GM18520 (cell line): ENCODE measurements at regions not wholly inside any gene's neighbourhood (a gene's known extent, or its start where the extent isn't known, plus 50 kb on each side); places are given as distances from the start of the nearest gene placed in this dataset.
"Not testable (repeated sequence)": the region's sequence is repeated elsewhere in the genome, so short reads cannot be mapped to it uniquely, and the experiment has no call there.

ENCODE experiments used
- ATAC-seq: cut with Tn5 transposase; IDR thresholded peaks from one replicate; pipeline ENCODE4 v1.9.1; 2021; ENCODE audit not compliant: unreplicated experiment

- ATAC-seq: no peak
These were observed 90.3 kb upstream of the RANBP6 start for GRCh38 chr9:6105738-6106137.

- not testable (repeated sequence) for ATAC-seq
These were observed 89.0 kb upstream of the RANBP6 start for GRCh38 chr9:6104406-6104805.

DNA sequence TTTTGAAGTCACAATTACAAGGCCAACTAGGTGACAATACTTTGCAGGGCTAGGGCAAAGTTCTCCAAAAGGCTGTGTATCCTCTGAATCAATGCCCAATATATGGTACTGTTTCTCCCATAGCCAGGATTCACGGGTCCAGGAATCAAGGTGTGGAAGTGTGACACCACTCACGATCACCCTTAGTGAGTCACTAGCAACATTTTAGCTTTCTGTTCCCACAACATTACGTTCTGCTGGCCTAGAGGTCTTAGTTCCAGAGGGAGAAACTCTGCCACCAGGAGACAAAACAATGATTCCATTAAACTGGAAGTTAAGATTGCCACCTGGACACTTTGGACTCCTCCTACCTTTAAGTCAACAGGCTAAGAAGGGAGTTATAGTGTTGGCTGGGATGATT is 88.5 kb upstream of the RANBP6 start:
- ATAC-seq: not testable (repeated sequence)

GRCh38 chr9:6102336-6102987 is 87.0 kb upstream of the RANBP6 start:
- not testable (repeated sequence) for ATAC-seq

GRCh38 chr9:6101725-6102124 is 86.3 kb upstream of the RANBP6 start:
- ATAC-seq: not testable (repeated sequence)

GRCh38 chr9:6099346-6099745 is 83.9 kb upstream of the RANBP6 start:
- not testable (repeated sequence) for ATAC-seq

GRCh38 chr9:6098431-6098830 is 83.0 kb upstream of the RANBP6 start:
- no peak for ATAC-seq

DNA sequence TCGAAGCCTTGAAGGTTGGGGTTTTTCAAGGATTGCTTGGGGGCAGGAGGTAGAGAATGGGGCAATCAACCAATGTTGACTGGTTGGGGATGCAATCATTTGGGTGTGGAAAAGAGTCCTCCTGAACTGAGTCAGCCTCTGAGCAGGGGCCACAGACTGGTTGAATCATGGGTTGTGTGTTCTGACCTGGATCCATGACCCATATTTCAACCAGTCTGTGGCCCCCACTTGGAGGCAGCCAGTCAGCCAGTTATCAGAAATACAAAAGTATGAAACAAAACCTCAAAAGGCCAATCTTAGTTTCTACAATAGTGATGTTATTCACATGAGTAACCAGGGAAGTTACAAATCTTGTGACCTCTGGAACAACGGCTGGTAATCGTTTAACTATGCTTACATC is 81.4 kb upstream of the RANBP6 start:
- no peak for ATAC-seq

DNA sequence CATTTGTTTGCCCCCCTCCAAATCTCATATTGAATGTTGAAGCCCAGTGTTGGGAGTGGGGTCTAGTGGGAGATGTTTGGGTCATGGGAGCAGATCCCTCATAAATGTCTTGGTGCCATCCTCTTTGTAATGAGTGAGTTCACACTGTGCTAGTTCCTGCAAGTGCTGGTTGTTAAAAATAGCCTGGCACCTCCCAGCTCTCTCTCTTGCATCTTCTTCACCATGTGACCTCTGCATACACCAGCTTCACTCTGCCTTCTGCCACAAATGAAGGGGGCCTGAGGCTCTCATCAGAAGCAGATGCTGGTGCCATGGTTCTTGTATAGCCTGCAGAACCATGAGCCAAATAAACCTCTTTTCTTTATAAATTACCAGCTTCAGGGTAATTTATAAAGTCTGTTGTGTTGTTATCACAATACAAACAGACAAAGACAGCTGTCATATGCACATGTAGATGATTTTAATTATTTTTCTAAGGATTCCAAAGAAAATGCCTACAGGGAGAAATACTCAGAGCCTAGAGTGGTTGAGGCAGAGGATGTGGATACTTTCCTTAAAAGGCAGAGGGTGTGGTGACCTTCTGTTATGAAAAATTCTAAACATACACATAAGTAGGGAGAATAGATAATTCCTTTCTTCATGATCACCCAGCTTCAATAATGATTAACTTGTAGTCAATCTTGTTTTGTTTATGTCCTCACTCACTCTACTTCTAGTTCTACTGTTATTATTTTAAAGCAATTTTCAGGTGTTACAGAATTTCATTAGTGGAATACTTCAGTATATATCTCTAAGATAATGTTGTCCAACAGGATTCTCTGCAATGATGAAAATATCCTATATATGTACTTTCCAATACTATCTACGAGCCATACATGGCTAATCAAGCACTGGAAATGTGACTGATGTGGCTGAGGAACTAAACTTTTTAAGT is 75.1 kb upstream of the RANBP6 start:
- ATAC-seq: no peak

GRCh38 chr9:6089300-6089699 is 73.9 kb upstream of the RANBP6 start:
- no peak for ATAC-seq

GRCh38 chr9:6086006-6086655 is 70.7 kb upstream of the RANBP6 start:
- no peak for ATAC-seq

DNA sequence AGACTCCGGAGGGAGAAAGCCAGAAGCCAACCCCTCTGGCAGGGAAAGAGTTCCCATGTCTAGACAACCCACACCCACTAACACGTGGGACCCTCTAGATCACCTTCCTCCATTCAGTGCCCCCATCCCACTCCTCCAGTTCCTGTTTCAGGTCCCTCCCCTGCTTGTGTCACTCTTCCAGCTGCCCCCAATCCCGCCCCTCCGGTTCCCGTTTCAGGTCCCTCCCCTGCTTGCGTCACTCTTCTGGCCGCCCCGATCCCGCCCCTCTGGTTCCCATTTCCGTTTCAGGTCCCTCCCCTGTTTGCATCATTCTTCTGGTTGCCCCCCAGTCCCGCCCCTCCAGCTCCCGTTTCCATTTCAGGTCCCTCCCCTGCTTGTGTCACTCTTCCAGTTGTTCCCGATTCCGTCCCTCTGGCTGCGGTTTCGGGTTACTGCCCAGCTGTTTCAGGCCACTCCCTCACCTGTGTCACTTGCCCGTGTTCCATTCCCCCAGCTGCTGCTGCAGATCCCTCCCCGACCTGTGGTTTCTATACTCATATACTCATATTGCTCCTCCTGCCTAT is 64.8 kb upstream of the RANBP6 start:
- peak; percentile 41 for ATAC-seq

DNA sequence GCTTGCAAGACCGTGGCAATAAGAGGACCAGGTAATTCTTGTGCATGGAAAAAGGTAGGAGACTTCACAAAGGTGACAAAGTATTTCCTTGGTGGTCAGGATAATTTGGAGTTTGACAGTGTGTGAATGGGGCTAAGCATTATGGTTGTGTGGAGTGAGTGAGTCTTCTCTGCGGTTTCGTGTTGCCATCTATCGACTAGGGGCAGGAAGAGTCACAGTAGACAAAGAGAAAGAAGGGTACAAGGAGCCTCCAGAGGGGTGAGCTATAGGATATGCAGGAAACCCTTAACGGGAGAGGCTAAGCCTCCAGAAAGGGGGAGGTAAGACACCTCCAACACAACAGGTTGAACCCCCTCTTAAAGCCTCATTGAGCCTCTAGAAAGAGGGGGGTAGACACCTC is 64.0 kb upstream of the RANBP6 start:
- no peak for ATAC-seq

- no peak for ATAC-seq
These were observed 63.1 kb upstream of the RANBP6 start for GRCh38 chr9:6078382-6079105.

DNA sequence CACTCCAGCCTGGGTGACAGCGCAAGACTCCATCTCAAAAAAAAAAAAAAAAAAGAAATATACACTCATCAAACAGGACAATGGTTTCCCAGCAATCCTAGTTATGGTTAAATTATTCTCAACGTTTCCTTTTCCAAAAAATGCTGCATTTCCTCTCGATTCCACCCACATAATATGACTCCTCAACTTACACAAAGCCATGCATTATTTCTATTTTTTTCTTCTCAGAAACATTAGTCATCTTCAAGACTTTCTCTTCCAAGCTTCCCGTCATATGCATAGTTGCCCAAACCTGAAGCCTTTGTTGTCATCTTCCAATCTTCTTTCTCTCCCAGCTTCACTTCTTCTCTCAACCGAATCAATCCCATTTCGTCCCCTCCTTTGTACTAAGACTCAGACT is 61.4 kb upstream of the RANBP6 start:
- no peak for ATAC-seq

DNA sequence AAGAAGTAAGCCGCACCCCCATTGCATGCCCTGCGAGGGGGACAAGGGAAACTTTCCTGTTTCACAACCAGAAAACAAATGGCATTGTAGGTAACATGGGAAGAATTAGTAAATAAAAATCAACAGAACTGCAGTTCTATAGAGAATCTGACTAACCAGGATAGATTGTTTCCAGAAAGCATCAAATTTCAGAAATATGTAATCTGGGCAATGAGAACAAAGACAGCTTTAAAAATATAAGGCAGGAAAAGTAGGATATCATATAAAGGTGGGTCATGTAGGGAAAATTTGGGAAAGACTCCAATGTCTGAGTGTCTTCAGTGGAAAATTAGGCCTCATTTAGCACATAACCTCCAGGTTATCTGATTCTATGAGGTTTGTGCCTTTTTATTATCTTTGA is 58.3 kb upstream of the RANBP6 start:
- ATAC-seq: no peak

DNA sequence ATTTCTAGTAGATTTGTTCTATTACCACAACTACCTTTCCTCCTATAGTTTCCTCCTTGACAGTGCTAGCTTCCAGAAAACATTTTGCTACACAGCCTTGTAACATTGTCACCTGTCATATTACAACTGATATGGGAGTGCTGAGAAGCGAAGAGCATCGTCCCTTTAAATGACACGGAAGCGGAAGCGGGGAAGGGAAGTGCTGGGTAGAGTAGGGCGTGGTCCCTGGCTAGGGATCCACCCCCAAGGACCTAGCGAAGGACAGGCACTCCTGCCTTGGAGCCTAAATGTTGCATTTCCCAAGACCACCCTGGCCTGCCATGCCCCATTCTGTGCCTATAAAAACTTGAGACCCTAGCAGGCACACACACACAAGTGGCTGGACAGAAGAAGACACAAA is 57.4 kb upstream of the RANBP6 start:
- ATAC-seq: no peak

DNA sequence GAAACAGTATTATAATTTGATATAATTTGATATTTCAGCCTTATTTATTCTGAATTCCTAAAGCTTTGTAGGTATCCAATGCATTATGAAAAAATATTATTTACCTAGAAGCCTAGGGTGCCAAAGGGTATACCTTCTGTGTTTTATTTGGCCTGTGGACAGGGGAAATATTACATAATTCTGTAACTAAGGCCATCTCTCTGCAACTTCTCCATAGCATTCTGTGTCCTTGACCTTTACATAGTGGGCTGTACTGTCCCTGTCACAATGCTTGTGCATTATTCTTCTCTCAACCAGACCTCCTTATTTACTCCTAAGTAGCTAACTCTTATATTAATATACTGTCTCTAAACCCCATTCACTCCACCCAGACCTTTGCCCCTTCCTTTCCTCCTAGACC is 57.0 kb upstream of the RANBP6 start:
- ATAC-seq: no peak

DNA sequence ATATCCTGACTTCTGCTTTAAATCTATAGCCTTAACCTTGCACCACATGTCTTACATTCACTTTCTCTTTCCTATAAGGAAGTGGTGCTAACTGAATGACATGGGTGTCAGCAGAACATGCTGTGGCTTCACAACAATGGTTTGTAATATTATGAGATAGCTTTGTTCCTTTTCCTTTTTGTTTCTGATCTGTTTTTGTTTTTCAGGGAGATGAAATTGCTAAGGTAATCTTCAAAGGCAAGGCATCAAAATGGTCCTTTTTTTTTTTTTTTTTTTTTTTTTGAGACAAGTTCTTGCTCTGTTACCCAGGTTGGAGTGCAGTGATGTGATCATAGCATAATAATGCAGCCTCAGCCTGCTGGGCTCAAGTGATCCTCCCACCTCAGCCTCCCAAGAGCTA is 53.6 kb upstream of the RANBP6 start:
- peak; percentile 96 for ATAC-seq

GRCh38 chr9:6067426-6067825 is 52.0 kb upstream of the RANBP6 start:
- ATAC-seq: no peak
